ES-I3 (cell line): ENCODE measurements at regions not wholly inside any gene's neighbourhood (a gene's known extent, or its start where the extent isn't known, plus 50 kb on each side); places are given as distances from the start of the nearest gene placed in this dataset.

Experiments
- H3K36me3 ChIP-seq: 2 replicates; pipeline ENCODE4 v1.6.1; 2013; ENCODE audit warnings: mild to moderate bottlenecking, low read length, control low read depth, moderate library complexity; ENCODE audit not compliant: insufficient read depth
- H3K4me1 ChIP-seq: 2 replicates; pipeline ENCODE4 v1.6.1; 2013; ENCODE audit warnings: mild to moderate bottlenecking, control low read depth, low read length; ENCODE audit not compliant: insufficient read depth
- H3K9ac ChIP-seq: 2 replicates; pipeline ENCODE4 v1.6.1; 2013; ENCODE audit warnings: low read depth, mild to moderate bottlenecking, low read length, moderate library complexity
- H3K9me3 ChIP-seq: 2 replicates; pipeline ENCODE4 v1.6.1; 2013; ENCODE audit warnings: mild to moderate bottlenecking, low read length, moderate library complexity; ENCODE audit not compliant: control insufficient read depth, insufficient read depth

DNA sequence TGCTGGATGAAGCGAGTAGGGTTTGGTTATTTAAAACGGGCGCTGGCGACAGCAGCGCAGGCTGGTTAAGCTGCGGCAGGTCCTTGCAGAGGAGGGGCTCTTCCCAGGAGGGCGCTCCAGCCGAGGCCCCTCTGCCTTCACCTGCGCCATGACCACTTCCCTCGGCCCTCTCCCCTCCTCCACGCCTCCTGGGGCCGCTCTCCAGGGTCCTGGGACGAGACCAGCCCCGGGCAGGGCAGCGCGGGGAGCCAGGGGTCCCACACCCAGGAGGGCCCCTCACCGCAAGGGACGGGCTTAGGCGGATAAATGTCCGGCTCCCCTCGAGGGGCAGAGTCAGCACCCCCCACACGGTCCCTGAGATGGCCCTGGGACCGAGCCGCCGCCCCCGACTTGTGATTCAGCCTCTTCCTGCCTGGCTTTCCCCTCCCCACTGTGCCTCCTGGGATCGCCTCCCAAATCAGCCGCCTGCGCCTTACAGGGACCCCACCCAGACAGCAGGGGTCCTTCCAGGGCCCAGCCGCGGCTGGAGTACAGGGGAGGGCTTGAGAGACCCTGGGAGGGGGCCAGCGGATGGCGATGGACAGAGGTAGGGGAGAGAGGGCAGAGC is 380.7 kb downstream of the MATN1 start:
- Histone ChIP-seq H3K36me3 (no peaks in the 10 kb centered on the region), H3K4me1 (no peaks in the 10 kb centered on the region), H3K9me3 (no peaks in the 10 kb centered on the region), H3K9ac (peak overlapping the region; percentile 34; the same call in 1 of the 2 replicates)

DNA sequence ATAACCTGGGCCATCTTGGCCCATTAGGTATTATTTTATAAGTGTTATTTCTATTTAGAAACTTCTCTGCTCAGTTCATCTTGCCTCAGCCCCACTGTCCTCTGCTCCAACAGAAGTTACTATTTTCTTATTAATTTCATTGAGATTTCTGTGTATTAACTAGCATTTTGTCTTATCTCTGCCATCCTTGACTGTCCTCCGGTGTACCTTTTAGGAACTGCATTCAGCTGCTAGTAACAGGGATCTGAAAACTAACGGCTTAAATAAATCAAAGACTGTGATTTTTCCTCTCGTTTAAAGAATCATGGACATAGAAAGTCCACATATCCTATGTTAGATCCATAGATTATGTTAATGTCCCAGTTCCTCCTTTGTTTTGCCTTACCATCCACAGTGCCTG is 382.5 kb downstream of the MATN1 start:
- Histone ChIP-seq H3K36me3 (no peaks in the 10 kb centered on the region), H3K9me3 (no peaks in the 10 kb centered on the region), H3K9ac (no peak overlapping the region), H3K4me1 (no peaks in the 10 kb centered on the region)

DNA sequence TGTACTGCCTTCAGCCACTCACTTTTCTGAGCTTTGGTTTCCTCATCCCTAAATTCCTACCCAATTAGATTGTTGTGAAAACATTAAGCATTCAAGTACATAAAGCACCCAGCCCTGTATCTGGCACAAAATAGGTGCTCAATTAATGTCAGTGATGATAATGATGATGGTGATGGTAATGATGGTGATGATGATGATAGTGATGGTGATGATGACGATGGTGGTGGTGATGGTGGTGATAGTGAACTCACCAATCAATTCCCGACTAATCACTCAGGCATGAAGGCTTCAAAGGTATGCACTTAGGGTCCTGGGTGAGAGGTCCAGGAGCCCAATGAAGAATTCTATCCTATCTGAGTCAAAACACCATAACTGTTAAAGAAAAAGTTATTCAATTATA is 383.5 kb downstream of the MATN1 start:
- Histone ChIP-seq H3K9me3 (no peaks in the 10 kb centered on the region), H3K36me3 (no peaks in the 10 kb centered on the region), H3K4me1 (no peaks in the 10 kb centered on the region), H3K9ac (no peak overlapping the region)

DNA sequence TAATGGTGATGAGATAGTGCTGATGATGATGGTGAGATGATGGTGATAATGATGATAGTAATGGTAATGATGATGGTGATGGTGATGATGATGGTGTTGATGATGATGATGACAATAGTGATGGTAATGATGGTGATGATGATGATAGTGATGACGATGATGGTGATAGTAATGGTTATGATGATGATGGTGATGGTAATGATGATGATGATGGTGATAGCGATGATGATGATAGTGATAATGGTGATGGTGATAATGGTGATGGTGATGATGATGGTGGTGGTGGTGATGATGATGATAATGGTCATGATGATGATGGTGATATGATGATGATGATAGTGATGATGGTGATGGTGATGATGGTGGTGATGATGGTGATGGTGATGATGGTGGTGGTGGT is 384.6 kb downstream of the MATN1 start:
- Histone ChIP-seq H3K4me1 (no peaks in the 10 kb centered on the region), H3K9ac (no peak overlapping the region), H3K9me3 (no peaks in the 10 kb centered on the region), H3K36me3 (no peaks in the 10 kb centered on the region)

DNA sequence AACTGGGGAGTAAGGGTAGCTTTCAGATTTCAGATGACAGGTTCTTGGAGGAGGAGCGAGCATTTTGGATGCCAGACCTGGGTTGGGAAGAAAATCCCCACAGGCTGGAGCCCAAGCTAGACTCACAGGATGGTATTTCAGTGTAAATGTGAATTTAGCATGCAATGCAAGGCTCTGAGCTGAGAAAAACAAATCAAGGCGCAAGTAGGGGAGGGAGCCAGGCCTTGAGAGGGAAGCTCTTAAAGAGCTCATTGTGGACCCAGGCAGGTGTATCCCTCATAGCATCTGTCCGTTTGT is 386.1 kb downstream of the MATN1 start:
- Histone ChIP-seq H3K9me3 (no peaks in the 10 kb centered on the region), H3K9ac (no peak overlapping the region), H3K36me3 (no peaks in the 10 kb centered on the region), H3K4me1 (no peaks in the 10 kb centered on the region)

DNA sequence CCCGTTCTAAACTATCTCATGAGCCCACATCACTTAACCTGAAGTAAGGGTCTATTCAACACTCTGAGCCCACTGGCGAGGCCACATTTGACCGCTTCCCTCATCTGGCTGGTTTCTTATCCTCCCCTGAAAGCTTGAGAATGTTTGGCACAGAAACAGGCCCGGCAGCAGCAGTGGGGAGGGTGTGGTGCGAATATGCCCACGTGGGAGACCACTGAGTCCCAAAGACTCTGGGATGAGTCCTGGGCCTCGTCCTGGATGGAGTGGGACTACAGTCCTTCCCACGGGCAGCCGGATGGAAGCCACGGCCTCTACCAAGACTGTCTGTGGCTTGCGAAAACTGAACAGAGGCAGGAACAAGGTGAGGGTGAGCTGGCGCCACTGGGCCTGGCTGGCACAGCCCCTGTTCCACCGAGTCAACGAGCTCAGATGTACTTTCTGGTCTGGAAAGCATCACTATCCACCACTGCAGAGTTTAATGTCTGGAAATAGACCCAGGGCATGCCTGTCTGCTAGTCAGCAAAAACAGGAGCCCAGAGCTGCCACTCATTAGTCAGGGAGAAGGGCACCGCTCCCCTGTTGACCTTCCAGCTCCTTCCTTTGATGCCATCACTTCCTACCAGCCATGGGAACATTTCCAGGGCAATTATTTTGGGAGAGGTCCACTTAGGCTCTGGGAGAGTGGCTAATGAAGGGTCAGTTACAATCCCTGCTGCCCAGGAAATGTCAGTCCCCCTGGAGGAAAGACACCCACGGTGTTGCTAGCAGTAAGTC is 386.6 kb downstream of the MATN1 start:
- Histone ChIP-seq H3K4me1 (no peaks in the 10 kb centered on the region), H3K9me3 (no peaks in the 10 kb centered on the region), H3K9ac (no peak overlapping the region), H3K36me3 (no peaks in the 10 kb centered on the region)

DNA sequence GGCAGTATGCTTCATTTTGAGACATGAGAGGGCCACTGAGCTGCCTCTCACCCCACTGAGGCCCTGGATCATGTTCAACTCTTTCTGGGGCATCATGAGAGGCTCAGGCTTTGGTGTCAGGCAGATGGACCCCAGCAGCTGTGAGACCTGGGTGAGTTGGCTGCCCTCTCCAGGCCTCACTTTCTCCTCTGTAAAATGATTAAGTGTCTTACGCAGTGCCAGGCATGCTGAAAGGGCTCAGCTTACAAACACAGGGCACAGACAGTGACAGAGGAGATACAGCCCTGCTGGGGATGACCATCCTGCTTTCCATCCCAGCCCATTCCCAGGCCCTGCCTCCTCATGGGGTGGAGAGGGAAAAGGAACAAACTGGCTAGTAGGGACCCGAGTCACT is 387.4 kb downstream of the MATN1 start:
- no peaks in the 10 kb centered on the region for H3K4me1 ChIP-seq
- H3K36me3 ChIP-seq: no peaks in the 10 kb centered on the region
- no peaks in the 10 kb centered on the region for H3K9me3 ChIP-seq
- no peak overlapping the region for H3K9ac ChIP-seq

DNA sequence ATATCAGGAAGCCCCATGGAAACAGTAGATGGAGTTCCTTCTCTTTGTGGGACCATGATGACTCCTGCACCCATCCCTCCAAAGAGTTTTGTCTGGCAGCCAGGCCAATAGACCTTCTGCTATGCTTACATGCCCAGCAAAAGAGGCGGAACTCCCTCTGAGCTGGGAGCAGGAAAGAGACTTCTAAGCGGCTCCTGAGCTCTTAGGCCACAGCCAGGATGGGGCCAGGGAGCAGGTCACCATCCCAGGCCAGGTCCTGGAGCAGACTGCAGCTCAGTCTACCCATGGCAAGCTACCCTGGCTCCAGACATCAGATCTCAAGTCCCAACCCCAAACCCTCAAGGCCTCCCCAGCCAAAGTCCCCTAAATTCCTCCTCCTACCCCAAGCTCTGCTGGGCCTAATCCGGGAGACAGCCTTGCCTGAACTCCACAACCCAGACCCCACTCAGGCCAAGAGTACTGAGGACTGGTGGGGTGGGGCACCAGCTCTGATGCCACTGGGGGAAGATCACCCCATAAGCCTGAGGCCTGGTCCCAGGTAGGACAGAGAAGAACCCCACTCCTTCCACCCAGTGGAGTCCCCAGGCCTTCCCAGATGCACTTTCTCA is 387.9 kb downstream of the MATN1 start:
- Histone ChIP-seq H3K36me3 (no peaks in the 10 kb centered on the region), H3K9me3 (no peaks in the 10 kb centered on the region), H3K4me1 (no peaks in the 10 kb centered on the region), H3K9ac (no peak overlapping the region)

DNA sequence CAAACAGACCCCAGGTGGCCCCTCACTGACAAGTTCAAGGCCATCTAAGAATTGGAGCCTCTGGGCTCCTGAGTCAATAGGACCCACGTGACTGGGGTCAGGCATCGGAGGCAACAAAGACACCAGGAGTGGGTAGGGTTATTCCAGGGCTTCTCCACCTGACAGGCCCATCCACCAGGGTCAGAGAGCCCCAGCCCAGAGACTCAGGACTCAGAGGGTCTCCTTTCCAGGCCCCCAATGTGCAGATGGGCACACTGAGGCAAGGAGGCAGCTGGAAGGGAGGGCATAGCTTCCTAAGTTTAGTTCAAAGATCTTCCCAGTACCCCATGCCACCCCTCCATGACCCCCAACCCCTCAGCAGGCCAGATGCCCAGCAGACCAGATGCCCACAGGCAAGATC is 388.6 kb downstream of the MATN1 start:
- no peaks in the 10 kb centered on the region for H3K36me3 ChIP-seq
- H3K9me3 ChIP-seq: no peaks in the 10 kb centered on the region
- no peaks in the 10 kb centered on the region for H3K4me1 ChIP-seq
- no peak overlapping the region for H3K9ac ChIP-seq

DNA sequence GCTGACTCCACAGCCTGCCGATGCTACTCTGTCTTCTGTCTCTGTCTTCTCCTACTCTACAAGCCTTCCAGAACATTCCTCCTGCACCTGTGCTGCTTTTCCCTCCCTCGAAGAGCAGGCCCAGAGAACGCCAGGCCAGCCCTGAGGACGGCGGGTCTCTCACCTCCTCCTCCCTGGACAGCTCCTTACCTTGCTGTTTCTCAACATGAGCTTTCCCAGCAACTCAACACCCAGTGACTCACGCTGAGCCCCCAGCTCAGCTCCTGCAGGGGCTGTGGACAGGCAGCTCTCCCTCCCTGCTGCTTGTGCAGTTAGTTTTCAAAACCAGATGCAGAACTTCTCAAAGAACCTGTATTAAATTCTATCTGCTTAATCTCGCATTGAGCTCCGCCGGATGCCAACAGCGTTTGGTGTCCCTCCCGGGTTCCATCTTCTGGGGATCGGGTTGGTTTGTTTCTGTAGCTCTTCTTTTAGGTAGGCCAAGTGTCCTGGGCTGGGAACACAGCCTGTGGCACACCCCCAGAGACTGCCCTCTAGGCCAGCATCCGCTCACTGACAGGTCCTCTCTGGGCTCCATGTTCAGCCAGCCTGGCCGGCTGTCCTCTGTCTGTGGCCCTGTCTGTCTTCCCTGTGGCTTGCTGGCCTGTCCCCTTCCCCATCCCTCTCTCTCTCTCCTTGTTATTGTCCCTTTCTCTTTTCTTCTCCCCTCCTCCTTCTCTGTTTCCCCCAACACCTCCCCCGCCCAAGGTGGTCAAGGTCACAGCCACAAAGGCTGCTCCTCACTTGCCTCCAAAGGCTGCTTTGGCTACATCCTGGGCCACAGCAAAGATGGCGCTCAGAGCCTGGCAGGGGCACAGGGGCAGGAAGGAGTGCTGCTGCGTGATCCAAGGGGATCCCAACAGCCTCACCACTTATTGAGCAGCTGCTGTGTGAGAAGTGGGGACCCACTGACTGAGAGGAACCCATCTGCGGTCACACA is 391.0 kb downstream of the MATN1 start:
- H3K9me3 ChIP-seq: no peaks in the 10 kb centered on the region
- no peak overlapping the region for H3K9ac ChIP-seq
- H3K4me1 ChIP-seq: no peaks in the 10 kb centered on the region
- no peaks in the 10 kb centered on the region for H3K36me3 ChIP-seq

DNA sequence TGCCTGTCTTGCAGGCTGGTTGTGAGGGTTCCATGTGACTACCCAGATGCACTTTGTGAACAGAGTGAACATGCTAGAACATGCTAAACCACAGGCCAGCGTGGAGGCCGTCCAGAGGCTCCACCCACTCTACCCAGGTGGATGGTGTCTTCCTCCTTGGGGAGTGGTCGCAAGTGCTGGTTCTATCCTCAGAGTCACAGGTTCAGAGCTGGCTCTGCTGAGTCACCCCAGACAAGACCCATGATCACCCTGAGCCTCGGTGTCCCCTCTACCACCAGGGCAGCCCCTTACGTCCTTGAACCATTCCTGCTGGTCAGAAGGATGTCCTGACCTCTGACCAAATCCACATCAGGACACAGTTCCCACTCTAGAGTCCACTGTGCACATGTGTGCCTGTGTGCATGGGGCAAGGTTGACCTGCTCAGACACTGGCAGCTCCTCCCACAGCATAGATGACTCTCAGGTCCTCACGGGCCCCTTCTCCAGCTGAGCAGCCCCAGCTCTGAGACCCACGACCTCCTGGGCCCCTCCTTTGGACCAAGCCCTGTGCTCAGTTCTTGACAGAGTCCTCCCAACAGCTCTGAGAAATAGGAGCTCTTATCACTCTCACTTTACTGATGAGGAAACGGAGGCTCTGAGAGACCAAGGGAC is 391.8 kb downstream of the MATN1 start:
- H3K9ac ChIP-seq: no peak overlapping the region
- H3K36me3 ChIP-seq: no peaks in the 10 kb centered on the region
- H3K9me3 ChIP-seq: no peaks in the 10 kb centered on the region
- no peaks in the 10 kb centered on the region for H3K4me1 ChIP-seq

DNA sequence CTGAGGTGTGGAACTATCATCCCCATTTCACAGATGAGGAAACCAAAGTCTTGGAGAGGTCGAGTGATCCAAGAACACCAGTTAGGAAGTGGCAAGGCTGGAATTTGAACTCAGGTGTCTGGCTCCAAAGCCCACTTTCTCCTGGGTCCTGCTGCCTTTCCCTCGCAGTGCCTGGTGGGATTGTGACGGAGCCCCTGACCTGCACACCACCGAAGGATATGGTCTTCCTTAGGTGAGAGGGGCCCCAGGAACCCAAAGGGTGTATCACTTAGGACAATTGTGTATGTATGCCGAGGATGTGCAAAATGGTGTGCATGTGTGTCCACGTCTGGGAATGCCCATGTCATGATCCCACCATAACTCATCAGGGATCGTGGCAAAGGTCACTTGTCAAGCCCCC is 392.7 kb downstream of the MATN1 start:
- Histone ChIP-seq H3K9ac (no peak overlapping the region), H3K36me3 (no peaks in the 10 kb centered on the region), H3K9me3 (no peaks in the 10 kb centered on the region), H3K4me1 (no peaks in the 10 kb centered on the region)

DNA sequence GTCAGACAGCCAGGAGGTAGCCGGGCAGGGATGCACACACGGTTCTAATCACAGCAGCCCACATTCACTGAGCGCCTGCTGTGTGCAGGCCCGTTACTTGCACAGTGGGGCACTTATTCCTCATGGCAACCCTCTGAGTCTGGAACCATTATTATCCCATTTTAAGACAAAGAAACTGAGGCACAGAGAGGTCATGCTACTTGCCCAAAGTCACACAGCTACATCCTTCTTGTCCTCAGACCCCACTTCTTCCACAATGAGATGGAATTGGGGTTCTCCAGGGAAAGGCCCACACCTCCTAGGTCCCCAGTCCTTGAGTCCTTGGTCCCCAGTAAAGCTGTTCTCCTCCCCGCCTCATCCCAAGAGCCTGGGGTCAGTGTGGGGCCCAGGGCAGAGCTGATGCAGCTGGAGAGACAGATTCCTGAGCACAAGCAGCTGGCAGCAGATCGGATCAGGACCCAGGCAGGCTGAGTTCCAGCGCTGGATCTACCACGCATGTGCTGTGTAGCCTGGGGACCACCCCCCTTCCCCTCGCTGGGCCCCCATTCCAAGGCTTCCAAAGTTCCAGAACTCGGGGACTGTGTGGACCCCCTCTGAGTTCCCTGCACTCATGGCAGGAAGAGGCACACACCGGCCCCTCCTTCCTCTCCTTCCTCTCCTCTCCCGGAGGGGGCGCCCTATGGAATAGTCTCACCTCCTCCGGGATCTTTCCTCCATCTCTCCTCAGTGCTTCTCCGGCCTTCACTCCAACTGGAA is 393.4 kb downstream of the MATN1 start:
- H3K36me3 ChIP-seq: no peaks in the 10 kb centered on the region
- no peaks in the 10 kb centered on the region for H3K9me3 ChIP-seq
- no peak overlapping the region for H3K9ac ChIP-seq
- H3K4me1 ChIP-seq: no peaks in the 10 kb centered on the region
